Right lobe of liver (tissue), 6 donors: ENCODE measurements at regions not wholly inside any gene's neighbourhood (a gene's known extent, or its start where the extent isn't known, plus 50 kb on each side); places are given as distances from the start of the nearest gene placed in this dataset.

Source experiments
- ATAC-seq, 4 donors: fragments of 200-7000 bp; cut with Tn5 transposase; one replicate each; pipeline ENCODE4 v1.9.1; 2020; ENCODE audit warnings: mild to moderate bottlenecking in 4 of 4, moderate library complexity in 4 of 4
- DNase-seq, 3 donors: peaks; one replicate each; pipeline ENCODE4 v3.0.0-alpha.2; 2020
- H3K27ac ChIP-seq, 3 donors: fragments of 200-600 bp; one replicate each; pipeline ENCODE4 v1.8.0; 2022
- H3K27me3 ChIP-seq, 2 donors: fragments of 200-600 bp; one replicate each; pipeline ENCODE4 v1.8.0; 2022
- H3K36me3 ChIP-seq, 4 donors: fragments of 200-600 bp; sonication (generic) in 1 of 4; one replicate each; pipeline versions ENCODE4 v1.5.1 to v1.8.0; 2017 to 2022; ENCODE audit warnings: control low read depth in 1 of 4
- H3K4me1 ChIP-seq, 4 donors: fragments of 200-600 bp; sonication (generic) in 1 of 4; one replicate each; pipeline versions ENCODE4 v1.5.1 to v1.8.0; 2017 to 2022; ENCODE audit warnings: control low read depth in 1 of 4
- H3K4me3 ChIP-seq, 3 donors: fragments of 200-600 bp; one replicate each; pipeline ENCODE4 v1.8.0; 2022
- H3K9me3 ChIP-seq, 4 donors: fragments of 200-600 bp; sonication (generic) in 1 of 4; one replicate each; pipeline versions ENCODE4 v1.5.1 to v1.8.0; 2017 to 2022; ENCODE audit warnings: control low read depth in 1 of 4
- CTCF ChIP-seq, 4 donors: fragments of 200-600 bp in 3 of 4; fragments of 450-650 bp in 1 of 4; IDR thresholded peaks; one replicate each; pipeline versions ENCODE4 v1.5.1 to v1.8.0; 2016 to 2022; ENCODE audit warnings: antibody characterized with exemption in 4 of 4, mild to moderate bottlenecking in 2 of 4
- POLR2A ChIP-seq: fragments of 450-650 bp; IDR thresholded peaks from one replicate; pipeline ENCODE4 v1.6.1; 2017; ENCODE audit warnings: antibody characterized with exemption, mild to moderate bottlenecking
- WGBS: methylation state at CpG from one replicate; pipeline ENCODE4 v1.1.6; 2018; ENCODE audit warnings: low coverage, low lambda C conversion rate; ENCODE audit not compliant: insufficient coverage; ENCODE audit errors: missing lambda C conversion rate; 5-methylcytosine and 5-hydroxymethylcytosine counted together
- intact Hi-C, 2 donors: fragments of 100-400 bp; cut with DNase I; formaldehyde crosslinking; loops; one replicate each; pipeline versions ENCODE4 v1.11.2 to v1.14.1; 2022
- donor health status: DM: no; HTN: yes; CAD: no.
- donor health status: DM: no; HTN: no; CAD: no.
- donor health status: DM: no; HTN: no; CAD: no.
- donor health status: DM: no; HTN: yes; CAD: no.
- donor health status: DM: no; HTN: yes; CAD: no.

DNA sequence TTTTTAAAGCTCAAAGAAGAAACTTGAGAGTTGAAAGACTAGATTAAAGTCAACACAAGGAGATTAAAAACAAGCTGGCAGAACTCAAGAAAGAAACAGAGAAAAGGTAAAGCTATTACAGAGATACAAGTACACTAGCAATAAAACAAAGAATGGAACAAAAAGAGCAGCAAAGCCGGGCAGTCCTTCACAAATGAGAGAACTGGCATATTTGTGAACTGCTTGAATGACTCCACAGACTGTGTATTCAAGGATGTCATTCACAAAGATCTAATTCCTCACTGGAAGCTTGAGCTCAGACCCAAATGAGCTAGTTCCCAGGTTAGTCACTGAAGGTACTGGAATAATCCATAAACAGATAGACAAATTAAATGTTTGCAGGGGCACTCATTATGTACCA is 318.0 kb downstream of the MYCN start:
- ATAC-seq, result no peak
- Histone ChIP-seq H3K27ac (no peak overlapping the region), H3K27me3 (no peaks in the 10 kb centered on the region), H3K4me1 (no peaks in the 10 kb centered on the region), H3K9me3 (no peaks in the 10 kb centered on the region), H3K36me3 (no peaks in the 10 kb centered on the region), H3K4me3 (no peak overlapping the region)
- no peak for DNase-seq
- WGBS, result 23% methylated on average over 1 of the region's 1 CpG
- intact Hi-C loops, result no loop called here
- TF ChIP-seq CTCF (IDR thresholded peaks at IDR 0.05), result no peak
- TF ChIP-seq POLR2A, result no peak

- no peak overlapping the region for H3K4me3 ChIP-seq
- no peaks in the 10 kb centered on the region for H3K9me3 ChIP-seq
- ATAC-seq, result no peak
- intact Hi-C loops, result no loop called here
- no peaks in the 10 kb centered on the region for H3K36me3 ChIP-seq
- no peaks in the 10 kb centered on the region for H3K4me1 ChIP-seq
- H3K27me3 ChIP-seq, result no peaks in the 10 kb centered on the region
- DNase-seq, result no peak
- no peak overlapping the region for H3K27ac ChIP-seq
- 43% methylated on average over 2 of the region's 6 CpGs for WGBS
- TF ChIP-seq CTCF (IDR thresholded peaks at IDR 0.05) (no peak), POLR2A (no peak)
Observed at GRCh38 chr2:16257322-16258028, 317.1 kb downstream of the MYCN start.

DNA sequence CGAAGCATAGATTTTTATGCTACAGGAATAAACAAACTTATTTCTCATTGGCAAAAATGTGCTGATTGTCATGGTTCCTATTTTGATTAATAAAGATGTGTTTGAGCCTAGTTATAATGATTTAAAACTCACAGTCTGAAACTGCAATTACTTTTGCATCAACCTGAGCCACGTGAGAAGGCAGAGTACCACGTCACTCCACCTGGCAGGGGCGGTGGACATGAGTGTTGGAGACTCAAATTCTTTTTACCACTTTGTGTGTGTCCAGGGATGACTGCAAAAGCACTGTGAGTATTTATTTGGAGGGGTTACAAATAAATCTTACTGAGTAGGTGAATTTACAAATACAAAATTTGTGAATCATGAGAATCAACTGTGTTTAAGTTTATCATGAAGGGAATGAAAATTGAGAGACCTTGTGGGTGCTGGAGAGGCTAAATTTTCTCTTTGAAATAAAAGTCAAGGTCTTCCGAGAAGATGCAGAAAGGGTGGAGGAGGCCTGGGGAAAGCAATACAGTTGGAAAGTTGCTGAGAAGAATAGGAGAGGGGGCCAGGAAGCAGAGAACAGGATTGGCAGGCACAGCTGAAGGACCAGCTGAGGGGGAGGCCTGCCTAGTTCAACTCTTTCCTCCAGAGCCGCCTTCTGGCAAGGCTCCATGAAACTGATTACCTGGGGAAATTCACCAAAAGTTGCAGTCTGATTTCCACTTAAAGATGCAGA is 316.4 kb downstream of the MYCN start:
- no peak for DNase-seq
- no peak for ATAC-seq
- no peaks in the 10 kb centered on the region for H3K36me3 ChIP-seq
- no peak overlapping the region for H3K4me3 ChIP-seq
- no peaks in the 10 kb centered on the region for H3K27me3 ChIP-seq
- intact Hi-C loops, result no loop called here
- WGBS, result 71% methylated on average over 6 of the region's 6 CpGs
- TF ChIP-seq POLR2A (no peak), CTCF (IDR thresholded peaks at IDR 0.05) (no peak)
- no peaks in the 10 kb centered on the region for H3K4me1 ChIP-seq
- H3K9me3 ChIP-seq, result no peaks in the 10 kb centered on the region
- no peak overlapping the region for H3K27ac ChIP-seq

- Histone ChIP-seq H3K9me3 (no peaks in the 10 kb centered on the region), H3K27ac (no peak overlapping the region), H3K36me3 (no peaks in the 10 kb centered on the region), H3K27me3 (no peaks in the 10 kb centered on the region), H3K4me3 (no peak overlapping the region), H3K4me1 (no peaks in the 10 kb centered on the region)
- TF ChIP-seq POLR2A (no peak), CTCF (IDR thresholded peaks at IDR 0.05) (no peak)
- intact Hi-C loops, result no loop called here
- WGBS, result 75% methylated on average over 4 of the region's 4 CpGs
- ATAC-seq, result no peak
- DNase-seq, result no peak
Observed at GRCh38 chr2:16255120-16255519, 314.8 kb downstream of the MYCN start.
